ENCODE measurements at regions not wholly inside any gene's neighbourhood (a gene's known extent, or its start where the extent isn't known, plus 50 kb on each side); places are given as distances from the start of the nearest gene placed in this dataset.

DNA sequence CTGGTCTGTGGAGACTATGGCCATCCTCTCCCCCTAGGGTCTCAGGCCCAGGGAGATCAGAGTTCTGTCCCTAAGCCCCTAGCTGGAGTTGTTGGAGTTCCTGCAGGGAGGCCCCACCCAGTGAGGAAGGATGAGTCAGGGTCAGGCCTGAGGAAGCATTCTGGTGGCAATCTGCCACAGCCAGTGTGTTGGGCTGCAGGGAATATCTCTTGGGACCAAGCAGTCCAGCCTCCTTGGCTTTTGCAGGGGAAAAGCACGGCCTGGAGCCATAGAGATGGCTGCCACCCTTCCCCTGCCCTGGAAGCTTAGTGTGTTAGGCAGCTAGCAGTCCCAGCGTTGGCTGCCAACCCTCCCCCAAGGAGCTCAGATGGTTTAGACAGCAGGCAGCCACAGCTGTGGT, 202.4 kb downstream of the RTL9 start:
- DNase-seq (no peak), ATAC-seq (no peak)
- 51 to 59% methylated on average over 2 of the region's 2 CpGs for WGBS, 2 donors
- H3K4me1 ChIP-seq, result no peaks in the 10 kb centered on the region
- peaks cover 0 to 32% (median 0%) of the 10 kb centered on the region in 11 donors for H3K9me3 ChIP-seq
- TF ChIP-seq, protein P1, sequence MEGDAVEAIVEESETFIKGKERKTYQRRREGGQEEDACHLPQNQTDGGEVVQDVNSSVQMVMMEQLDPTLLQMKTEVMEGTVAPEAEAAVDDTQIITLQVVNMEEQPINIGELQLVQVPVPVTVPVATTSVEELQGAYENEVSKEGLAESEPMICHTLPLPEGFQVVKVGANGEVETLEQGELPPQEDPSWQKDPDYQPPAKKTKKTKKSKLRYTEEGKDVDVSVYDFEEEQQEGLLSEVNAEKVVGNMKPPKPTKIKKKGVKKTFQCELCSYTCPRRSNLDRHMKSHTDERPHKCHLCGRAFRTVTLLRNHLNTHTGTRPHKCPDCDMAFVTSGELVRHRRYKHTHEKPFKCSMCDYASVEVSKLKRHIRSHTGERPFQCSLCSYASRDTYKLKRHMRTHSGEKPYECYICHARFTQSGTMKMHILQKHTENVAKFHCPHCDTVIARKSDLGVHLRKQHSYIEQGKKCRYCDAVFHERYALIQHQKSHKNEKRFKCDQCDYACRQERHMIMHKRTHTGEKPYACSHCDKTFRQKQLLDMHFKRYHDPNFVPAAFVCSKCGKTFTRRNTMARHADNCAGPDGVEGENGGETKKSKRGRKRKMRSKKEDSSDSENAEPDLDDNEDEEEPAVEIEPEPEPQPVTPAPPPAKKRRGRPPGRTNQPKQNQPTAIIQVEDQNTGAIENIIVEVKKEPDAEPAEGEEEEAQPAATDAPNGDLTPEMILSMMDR (IDR thresholded peaks at IDR 0.05), result no peak
- H3K4me3 ChIP-seq, result no peak overlapping the region
- intact Hi-C loops (cut with DNase I), result no loop called here
- H3K27me3 ChIP-seq, result no peaks in the 10 kb centered on the region
- H3K36me3 ChIP-seq, result no peaks in the 10 kb centered on the region
- no peak overlapping the region for H3K27ac ChIP-seq

DNA sequence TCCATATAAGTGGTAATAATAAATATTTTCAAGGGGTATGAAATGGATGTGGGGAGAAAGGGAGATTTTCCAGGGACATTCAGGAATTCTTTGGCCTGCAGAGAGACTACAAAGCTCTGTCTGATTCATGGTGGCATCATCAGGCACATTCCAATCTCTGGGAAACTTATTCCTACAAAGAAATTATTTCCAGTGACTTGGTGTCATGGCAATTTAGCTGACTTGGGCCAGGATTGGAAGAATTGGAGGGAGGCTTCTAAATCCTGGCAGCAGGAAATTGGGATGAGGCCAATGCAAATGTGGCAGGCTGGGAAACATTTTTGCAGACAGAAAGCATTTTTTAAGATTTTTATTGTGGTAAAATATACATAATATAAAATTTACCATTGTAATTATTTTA, 204.6 kb downstream of the RTL9 start:
- TF ChIP-seq, protein P1 (IDR thresholded peaks at IDR 0.05), result no peak
- no peak overlapping the region for H3K27ac ChIP-seq
- H3K27me3 ChIP-seq, result no peaks in the 10 kb centered on the region
- DNase-seq (no peak), ATAC-seq (no peak)
- H3K4me3 ChIP-seq, result no peak overlapping the region
- H3K4me1 ChIP-seq, result no peaks in the 10 kb centered on the region
- H3K9me3 ChIP-seq, result peaks cover 0 to 12% (median 0%) of the 10 kb centered on the region in 11 donors
- intact Hi-C loops (cut with DNase I), result no loop called here
- H3K36me3 ChIP-seq, result no peaks in the 10 kb centered on the region

DNA sequence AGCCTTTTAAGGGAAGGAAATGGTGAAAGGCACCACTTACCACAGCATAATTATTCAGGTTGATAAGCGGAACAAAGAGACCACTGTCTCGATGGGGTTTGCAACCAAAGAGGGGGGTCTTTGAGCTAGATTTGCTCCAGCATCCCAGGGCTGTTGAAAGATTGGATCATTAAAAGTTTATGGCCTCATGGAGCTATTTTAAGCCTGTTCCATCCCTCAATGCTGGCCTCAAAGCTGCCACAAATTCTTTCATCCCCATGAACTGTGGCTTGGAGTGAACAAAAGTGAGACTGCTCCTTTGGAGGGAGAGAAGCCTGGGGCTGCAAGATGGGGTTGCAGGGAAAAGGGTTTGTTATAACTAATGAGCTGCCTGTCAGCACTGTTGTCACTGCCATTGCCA, 209.8 kb downstream of the RTL9 start:
- DNase-seq (no peak), ATAC-seq (no peak)
- intact Hi-C loops (cut with DNase I), result no loop called here
- Histone ChIP-seq H3K36me3 (no peaks in the 10 kb centered on the region), H3K4me3 (no peak overlapping the region), H3K27me3 (peaks cover 0 to 8% (median 0%) of the 10 kb centered on the region in 7 donors), H3K4me1 (no peaks in the 10 kb centered on the region), H3K27ac (no peak overlapping the region), H3K9me3 (peaks cover 0 to 11% (median 0%) of the 10 kb centered on the region in 11 donors)
- TF ChIP-seq, protein P1 (IDR thresholded peaks at IDR 0.05), result no peak
- WGBS, 2 donors, result 36 to 47% methylated on average over 2 of the region's 2 CpGs

DNA sequence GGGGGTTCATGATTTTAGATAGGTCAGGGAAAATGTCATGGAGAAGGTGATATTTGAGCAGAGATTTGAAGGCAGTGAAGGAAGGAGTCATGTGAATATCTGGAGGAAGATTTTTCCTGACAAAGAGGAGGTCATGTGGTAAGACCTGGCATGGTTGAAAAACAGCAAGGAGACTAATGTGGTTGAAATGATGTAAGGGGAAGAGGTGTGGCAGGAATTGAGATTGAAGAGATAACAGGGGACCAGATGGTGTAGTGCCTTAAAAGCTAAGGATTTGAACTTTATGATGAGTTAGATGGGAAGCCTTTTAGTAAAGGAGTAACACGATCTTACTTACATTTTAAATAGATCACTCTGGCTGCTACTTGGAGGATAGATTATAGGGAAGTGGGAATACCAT, 210.9 kb downstream of the RTL9 start:
- peaks cover 0 to 13% (median 0%) of the 10 kb centered on the region in 7 donors for H3K27me3 ChIP-seq
- intact Hi-C loops (cut with DNase I), result no loop called here
- TF ChIP-seq, protein P1 (IDR thresholded peaks at IDR 0.05), result no peak
- H3K4me3 ChIP-seq, result no peak overlapping the region
- DNase-seq (no peak), ATAC-seq (no peak)
- H3K36me3 ChIP-seq, result no peaks in the 10 kb centered on the region
- no peak overlapping the region for H3K27ac ChIP-seq
- H3K9me3 ChIP-seq, result peaks cover 0 to 11% (median 0%) of the 10 kb centered on the region in 11 donors
- WGBS, 2 donors, result 76 to 83% methylated on average over 1 of the region's 1 CpG
- no peaks in the 10 kb centered on the region for H3K4me1 ChIP-seq

DNA sequence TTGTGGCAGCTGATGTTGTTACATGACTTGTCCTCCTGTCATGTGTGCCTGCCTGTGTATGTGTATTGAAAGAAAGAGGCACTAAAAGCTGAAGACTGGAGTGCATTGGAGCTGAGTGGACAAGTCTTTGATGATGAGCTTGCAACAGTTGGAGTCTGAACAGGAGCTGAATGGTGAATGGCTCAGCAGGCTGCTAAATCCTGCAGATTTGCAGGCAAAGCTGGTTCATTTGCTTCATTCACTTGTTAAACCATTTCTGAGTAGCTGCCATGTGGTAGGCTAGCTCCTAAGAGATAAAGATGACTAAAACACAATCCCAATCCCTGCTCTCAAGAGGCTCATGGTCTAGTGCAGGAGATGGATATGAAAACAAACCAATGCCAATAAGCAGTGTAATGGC, 217.3 kb downstream of the CHRDL1 start:
- DNase-seq (no peak), ATAC-seq (no peak)
- H3K27me3 ChIP-seq, result peaks cover 0 to 36% (median 0%) of the 10 kb centered on the region in 7 donors
- H3K4me3 ChIP-seq, result no peak overlapping the region
- no peaks in the 10 kb centered on the region for H3K9me3 ChIP-seq
- TF ChIP-seq, protein P1 (IDR thresholded peaks at IDR 0.05), result no peak
- intact Hi-C loops (cut with DNase I), result no loop called here
- H3K4me1 ChIP-seq, result no peaks in the 10 kb centered on the region
- H3K36me3 ChIP-seq, result no peaks in the 10 kb centered on the region
- no peak overlapping the region for H3K27ac ChIP-seq
